ENCODE measurements at regions not wholly inside any gene's neighbourhood (a gene's known extent, or its start where the extent isn't known, plus 50 kb on each side); places are given as distances from the start of the nearest gene placed in this dataset.

GRCh38 chr4:34534916-34535315 lies 1709.4 kb downstream of the ARAP2 start:
- no peak overlapping the region for H2AFZ ChIP-seq (ENCODE audit: low read length)
- no peaks in the 10 kb centered on the region for H3K9me2 ChIP-seq (ENCODE audit: insufficient read depth, low read length)
- H4K20me1 ChIP-seq (ENCODE audit: insufficient read depth, low read length): no peaks in the 10 kb centered on the region
- H3K4me1 ChIP-seq (ENCODE audit: insufficient read depth, low read length, poor library complexity, severe bottlenecking): no peaks in the 10 kb centered on the region
- CTCF ChIA-PET (ENCODE audit: unreplicated experiment): no interaction called here
- no peaks in the 10 kb centered on the region for H3K36me3 ChIP-seq (ENCODE audit: insufficient read depth, low read length)
- TF ChIP-seq CTCF (conservative IDR thresholded peaks at IDR 0.05; ENCODE audit: low read length) (no peak), EZH2phosphoT487 (IDR thresholded peaks at IDR 0.05; ENCODE audit: borderline replicate concordance, low read depth, low read length) (no peak)
- BruUV-seq (replicated peaks): no TSS peak
- no peak overlapping the region for H3K4me3 ChIP-seq (ENCODE audit: low read depth, low read length, poor library complexity, severe bottlenecking)
- H3K9me3 ChIP-seq (ENCODE audit: low read length): no peaks in the 10 kb centered on the region
- no peak overlapping the region for H3K4me2 ChIP-seq (ENCODE audit: low read length)
- DNase-seq (ENCODE audit: low spot score): no peak
- H3K79me2 ChIP-seq (ENCODE audit: insufficient read depth, low read depth, low read length): no peaks in the 10 kb centered on the region
- POLR2A ChIA-PET: no interaction called here
- H3K27ac ChIP-seq (ENCODE audit: low read depth, low read length, poor library complexity, severe bottlenecking): no peak overlapping the region
- intact Hi-C loops (cut with micrococcal nuclease; ENCODE audit: unreplicated experiment): no loop called here

GRCh38 chr4:34566091-34566490 lies 1678.2 kb downstream of the ARAP2 start:
- DNase-seq (ENCODE audit: low spot score): no peak
- no peak for TF ChIP-seq EZH2phosphoT487 (IDR thresholded peaks at IDR 0.05; ENCODE audit: borderline replicate concordance, low read depth, low read length)
- TF ChIP-seq CTCF (conservative IDR thresholded peaks at IDR 0.05; ENCODE audit: low read length): no peak
- H3K4me2 ChIP-seq (ENCODE audit: low read length): no peak overlapping the region
- H3K4me1 ChIP-seq (ENCODE audit: insufficient read depth, low read length, poor library complexity, severe bottlenecking): no peaks in the 10 kb centered on the region
- no peak overlapping the region for H3K27ac ChIP-seq (ENCODE audit: low read depth, low read length, poor library complexity, severe bottlenecking)
- no TSS peak for BruUV-seq (replicated peaks)
- no peaks in the 10 kb centered on the region for H4K20me1 ChIP-seq (ENCODE audit: insufficient read depth, low read length)
- no peaks in the 10 kb centered on the region for H3K79me2 ChIP-seq (ENCODE audit: insufficient read depth, low read depth, low read length)
- no peaks in the 10 kb centered on the region for H3K9me3 ChIP-seq (ENCODE audit: low read length)
- no peak overlapping the region for H2AFZ ChIP-seq (ENCODE audit: low read length)
- intact Hi-C loops (cut with micrococcal nuclease; ENCODE audit: unreplicated experiment): no loop called here
- no peaks in the 10 kb centered on the region for H3K36me3 ChIP-seq (ENCODE audit: insufficient read depth, low read length)
- no peaks in the 10 kb centered on the region for H3K9me2 ChIP-seq (ENCODE audit: insufficient read depth, low read length)
- no peak overlapping the region for H3K4me3 ChIP-seq (ENCODE audit: low read depth, low read length, poor library complexity, severe bottlenecking)
- CTCF ChIA-PET (ENCODE audit: unreplicated experiment): no interaction called here
- POLR2A ChIA-PET: no interaction called here

- CTCF ChIA-PET (ENCODE audit: unreplicated experiment): no interaction called here
- intact Hi-C loops (cut with micrococcal nuclease; ENCODE audit: unreplicated experiment): no loop called here
These were observed 1672.3 kb downstream of the ARAP2 start for GRCh38 chr4:34572026-34572425.

More at GRCh38 chr4:34572026-34572425, 1672.3 kb downstream of the ARAP2 start:
- Histone ChIP-seq H3K36me3 (ENCODE audit: insufficient read depth, low read length) (no peaks in the 10 kb centered on the region), H3K9me3 (ENCODE audit: low read length) (no peaks in the 10 kb centered on the region), H3K4me3 (ENCODE audit: low read depth, low read length, poor library complexity, severe bottlenecking) (no peak overlapping the region), H3K9me2 (ENCODE audit: insufficient read depth, low read length) (no peaks in the 10 kb centered on the region), H4K20me1 (ENCODE audit: insufficient read depth, low read length) (no peaks in the 10 kb centered on the region), H3K79me2 (ENCODE audit: insufficient read depth, low read depth, low read length) (no peaks in the 10 kb centered on the region), H3K27ac (ENCODE audit: low read depth, low read length, poor library complexity, severe bottlenecking) (no peak overlapping the region), H3K4me1 (ENCODE audit: insufficient read depth, low read length, poor library complexity, severe bottlenecking) (no peaks in the 10 kb centered on the region), H3K4me2 (ENCODE audit: low read length) (no peak overlapping the region), H2AFZ (ENCODE audit: low read length) (no peak overlapping the region)
- POLR2A ChIA-PET: no interaction called here
- TF ChIP-seq CTCF (conservative IDR thresholded peaks at IDR 0.05; ENCODE audit: low read length) (no peak), EZH2phosphoT487 (IDR thresholded peaks at IDR 0.05; ENCODE audit: borderline replicate concordance, low read depth, low read length) (no peak)
- DNase-seq (ENCODE audit: low spot score): no peak
- no TSS peak for BruUV-seq (replicated peaks)
